ENCODE measurements at regions not wholly inside any gene's neighbourhood (a gene's known extent, or its start where the extent isn't known, plus 50 kb on each side); places are given as distances from the start of the nearest gene placed in this dataset.

GRCh38 chr2:164014791-164015190 is 279.0 kb upstream of the FIGN start:
- H3K4me3 ChIP-seq (ENCODE audit: low read depth, low read length): no peak overlapping the region
- no peak overlapping the region for H3K27ac ChIP-seq
- no peaks in the 10 kb centered on the region for H3K27me3 ChIP-seq (ENCODE audit: insufficient read depth, low read depth, severe bottlenecking)
- no peak for TF ChIP-seq CTCF (IDR thresholded peaks at IDR 0.05; ENCODE audit: low read depth, low read length)
- no peak for DNase-seq
- no peaks in the 10 kb centered on the region for H3K9me3 ChIP-seq (ENCODE audit: severe bottlenecking)
- H3K36me3 ChIP-seq: no peaks in the 10 kb centered on the region

- no peaks in the 10 kb centered on the region for H3K36me3 ChIP-seq
- H3K27me3 ChIP-seq (ENCODE audit: insufficient read depth, low read depth, severe bottlenecking): no peaks in the 10 kb centered on the region
- no peak for DNase-seq
- no peak overlapping the region for H3K4me3 ChIP-seq (ENCODE audit: low read depth, low read length)
- H3K27ac ChIP-seq: no peak overlapping the region
- no peaks in the 10 kb centered on the region for H3K9me3 ChIP-seq (ENCODE audit: severe bottlenecking)
- no peak for TF ChIP-seq CTCF (IDR thresholded peaks at IDR 0.05; ENCODE audit: low read depth, low read length)
Measured at GRCh38 chr2:164014068-164014731, 278.4 kb upstream of the FIGN start.

- Histone ChIP-seq H3K9me3 (ENCODE audit: severe bottlenecking) (no peaks in the 10 kb centered on the region), H3K4me3 (ENCODE audit: low read depth, low read length) (no peak overlapping the region), H3K36me3 (no peaks in the 10 kb centered on the region), H3K27me3 (ENCODE audit: insufficient read depth, low read depth, severe bottlenecking) (no peaks in the 10 kb centered on the region), H3K27ac (no peak overlapping the region)
- no peak for DNase-seq
- no peak for TF ChIP-seq CTCF (IDR thresholded peaks at IDR 0.05; ENCODE audit: low read depth, low read length)
Measured at GRCh38 chr2:164012581-164012980, 276.8 kb upstream of the FIGN start.

GRCh38 chr2:164009756-164010337 is 274.0 kb upstream of the FIGN start:
- H3K27me3 ChIP-seq (ENCODE audit: insufficient read depth, low read depth, severe bottlenecking): no peaks in the 10 kb centered on the region
- no peak overlapping the region for H3K27ac ChIP-seq
- TF ChIP-seq CTCF (IDR thresholded peaks at IDR 0.05; ENCODE audit: low read depth, low read length): no peak
- H3K9me3 ChIP-seq (ENCODE audit: severe bottlenecking): no peaks in the 10 kb centered on the region
- DNase-seq: no peak
- no peak overlapping the region for H3K4me3 ChIP-seq (ENCODE audit: low read depth, low read length)
- H3K36me3 ChIP-seq: no peaks in the 10 kb centered on the region

- TF ChIP-seq CTCF (IDR thresholded peaks at IDR 0.05; ENCODE audit: low read depth, low read length): no peak
- H3K4me3 ChIP-seq (ENCODE audit: low read depth, low read length): no peak overlapping the region
- H3K9me3 ChIP-seq (ENCODE audit: severe bottlenecking): no peaks in the 10 kb centered on the region
- no peaks in the 10 kb centered on the region for H3K36me3 ChIP-seq
- DNase-seq: no peak
- no peak overlapping the region for H3K27ac ChIP-seq
- H3K27me3 ChIP-seq (ENCODE audit: insufficient read depth, low read depth, severe bottlenecking): no peaks in the 10 kb centered on the region
Measured at GRCh38 chr2:164008752-164009151, 272.9 kb upstream of the FIGN start.

GRCh38 chr2:164006704-164007103 is 270.9 kb upstream of the FIGN start:
- Histone ChIP-seq H3K27ac (no peak overlapping the region), H3K4me3 (ENCODE audit: low read depth, low read length) (no peak overlapping the region), H3K36me3 (no peaks in the 10 kb centered on the region), H3K27me3 (ENCODE audit: insufficient read depth, low read depth, severe bottlenecking) (no peaks in the 10 kb centered on the region), H3K9me3 (ENCODE audit: severe bottlenecking) (no peaks in the 10 kb centered on the region)
- TF ChIP-seq CTCF (IDR thresholded peaks at IDR 0.05; ENCODE audit: low read depth, low read length): no peak
- DNase-seq: no peak

All from WERI-Rb-1 (cell line).